Medulla oblongata (tissue), 1 donor: ENCODE measurements at regions not wholly inside any gene's neighbourhood (a gene's known extent, or its start where the extent isn't known, plus 50 kb on each side); places are given as distances from the start of the nearest gene placed in this dataset.

Experiments
- DNase-seq: peaks from one replicate; pipeline ENCODE4 v3.0.0-alpha.2; 2015; ENCODE audit errors: extremely low spot score

DNA sequence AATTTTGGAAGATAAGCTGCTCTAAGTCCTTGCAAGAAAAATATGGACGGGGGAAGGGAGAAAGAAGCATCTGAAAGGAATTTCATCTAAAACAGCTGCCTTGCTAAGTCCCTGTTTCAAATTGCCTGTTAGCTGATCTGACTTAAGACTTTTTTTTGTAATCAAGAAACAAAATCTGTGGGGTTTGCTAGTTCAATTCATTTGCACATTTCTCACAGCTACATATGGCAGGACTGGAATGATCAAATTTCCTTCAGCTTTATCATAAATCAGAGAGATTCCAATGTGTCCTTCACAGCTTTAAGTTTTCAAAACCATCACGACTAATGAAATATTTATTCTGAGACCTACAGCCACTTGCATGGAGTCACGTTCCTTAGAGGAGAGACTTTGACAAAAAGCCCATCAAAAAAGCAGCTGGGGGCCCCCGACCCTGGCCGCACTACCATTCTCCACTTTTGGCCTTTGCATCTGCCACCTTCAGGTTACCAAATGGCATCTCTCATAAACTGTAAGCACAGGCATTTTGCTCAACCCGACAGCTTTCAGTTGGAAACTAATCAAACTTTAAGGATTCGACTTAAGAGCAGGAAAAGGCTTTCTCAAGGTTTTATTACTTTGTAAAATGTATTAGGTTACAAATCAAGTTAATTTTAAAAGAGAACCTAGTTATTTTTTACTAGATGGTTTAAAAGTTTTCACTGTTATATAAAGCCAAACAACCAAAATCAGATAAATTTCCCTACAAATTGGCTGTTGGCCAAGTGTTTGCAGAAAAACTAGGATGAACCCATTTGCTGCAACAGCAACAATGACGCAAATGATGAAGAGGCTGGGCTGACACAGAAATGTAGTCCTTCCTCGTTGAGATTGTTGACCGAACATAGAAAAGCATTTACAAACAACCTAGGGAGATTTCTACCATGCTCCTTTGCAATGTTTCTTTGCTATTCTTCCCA lies 100.4 kb upstream of the RND3 start:
- DNase-seq: no peak

DNA sequence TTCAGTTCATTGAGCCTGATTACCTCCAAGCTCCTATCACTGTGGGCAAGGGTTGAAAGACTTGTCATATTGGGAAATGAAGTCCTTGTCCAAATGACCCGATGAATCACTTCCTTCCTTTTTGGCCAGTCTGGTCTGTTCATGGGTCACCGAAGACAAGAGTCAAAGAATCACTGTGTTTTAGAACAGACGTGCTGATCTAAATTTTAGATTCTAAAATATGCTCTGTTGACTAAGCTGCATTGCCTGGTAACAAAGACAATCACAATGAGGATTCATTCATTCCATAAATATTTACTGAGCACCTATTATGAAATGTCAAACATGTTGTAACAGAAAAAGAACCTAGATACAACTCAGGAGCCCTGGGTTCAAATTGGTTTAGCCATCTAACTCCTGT lies 99.4 kb upstream of the RND3 start:
- DNase-seq: no peak

DNA sequence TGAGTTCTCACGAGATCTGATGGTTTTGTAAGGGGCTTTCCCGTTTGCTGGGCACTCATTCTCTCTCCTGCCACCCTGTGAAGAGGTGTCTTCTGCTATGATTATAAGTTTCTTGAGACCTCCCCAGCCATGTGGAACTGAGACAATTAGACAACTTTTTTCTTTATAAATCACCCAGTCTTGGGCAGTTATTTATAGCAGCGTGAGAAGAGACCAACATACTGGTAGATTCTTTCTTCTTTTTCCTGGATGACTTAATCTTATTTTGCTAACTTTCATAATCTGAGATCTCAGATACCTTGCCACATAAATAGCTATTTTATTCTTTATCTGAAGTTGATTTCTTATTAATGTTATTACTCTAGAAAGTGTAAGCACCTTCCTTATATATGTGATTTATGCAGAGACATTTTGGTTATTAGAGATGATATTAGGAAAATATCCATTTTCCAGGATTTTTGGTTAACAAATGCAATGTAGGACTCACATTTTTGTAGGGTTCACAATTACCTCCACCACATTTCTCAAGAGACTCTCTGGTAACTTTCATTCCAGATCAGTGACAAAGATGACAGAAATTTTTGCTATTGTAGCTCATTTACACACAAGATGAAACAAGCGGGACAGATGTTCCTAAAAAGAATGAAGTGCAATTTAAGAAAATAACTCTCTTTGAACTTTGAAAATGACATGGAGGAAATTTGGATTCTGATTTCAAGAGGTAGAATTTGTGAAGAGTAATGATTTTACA lies 97.9 kb upstream of the RND3 start:
- DNase-seq: no peak

DNA sequence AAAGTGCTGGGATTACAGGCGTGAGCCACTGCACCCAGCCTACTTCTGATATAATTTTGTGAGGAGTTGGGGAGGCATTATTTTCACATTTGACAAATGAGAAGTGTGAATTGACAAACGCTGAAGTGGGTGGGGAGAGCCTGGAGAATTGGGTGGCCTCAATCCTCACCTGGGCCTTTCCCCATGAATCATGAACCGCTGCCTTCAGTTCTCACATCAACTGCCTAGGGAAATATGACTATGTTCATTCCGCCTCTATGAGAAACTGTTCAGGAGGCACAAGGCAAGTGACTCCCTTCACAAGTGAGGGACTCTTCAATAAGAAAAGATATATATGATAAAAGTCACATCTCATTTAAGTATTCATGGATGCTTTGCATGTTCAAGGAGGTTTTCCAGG lies 96.6 kb upstream of the RND3 start:
- DNase-seq: no peak

DNA sequence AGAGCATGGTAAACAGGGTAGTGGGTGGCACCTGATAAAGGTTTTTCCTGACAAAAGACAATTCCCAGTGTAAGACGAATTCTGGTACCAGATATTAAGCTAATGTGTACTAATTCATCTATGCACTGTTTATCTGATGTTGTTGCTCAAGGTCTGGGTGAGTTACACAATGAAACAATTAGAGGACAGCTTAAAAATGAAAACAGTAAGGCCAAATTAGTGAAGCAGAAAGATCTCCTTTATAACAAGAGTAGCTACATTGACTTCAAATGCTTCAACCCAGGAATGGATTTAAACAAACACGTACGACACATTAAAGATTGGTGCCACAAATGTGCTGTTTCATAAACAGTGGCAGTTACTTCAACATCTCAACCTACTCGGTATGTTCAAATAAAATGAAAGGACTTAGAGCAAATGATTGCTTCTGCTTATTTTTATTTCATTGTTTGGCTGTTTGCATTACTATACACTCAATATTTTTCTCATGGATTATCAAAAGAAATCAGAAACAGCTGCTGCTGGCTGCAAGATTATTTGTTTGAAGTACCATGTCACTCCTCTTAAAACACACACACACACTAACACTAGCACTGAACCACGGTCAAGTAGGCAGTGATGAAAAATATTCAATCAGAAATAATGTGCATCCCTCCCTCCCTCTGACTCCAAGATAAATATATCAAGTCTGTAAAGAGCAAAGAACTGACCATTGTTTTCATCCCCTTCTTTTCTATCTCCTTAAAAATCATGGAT lies 94.4 kb upstream of the RND3 start:
- no peak for DNase-seq

DNA sequence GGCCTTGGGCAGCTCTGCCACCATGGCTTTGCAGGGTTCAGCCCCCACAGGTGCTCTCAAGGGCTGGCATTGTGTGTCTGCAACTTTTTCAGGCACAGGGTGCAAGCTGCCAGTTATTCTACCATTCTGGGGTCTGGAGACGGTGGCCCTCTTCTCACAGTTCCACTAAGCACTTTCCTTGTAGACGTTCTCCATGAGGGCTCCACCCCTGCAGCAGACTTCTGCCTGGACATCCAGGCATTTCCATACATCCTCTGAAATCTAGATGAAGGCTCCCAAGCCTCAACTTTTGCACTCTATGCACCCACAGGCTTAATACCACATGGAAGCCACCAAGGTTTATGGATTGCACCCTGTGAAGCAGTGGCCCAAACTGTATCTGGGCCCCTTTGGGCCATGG lies 91.0 kb upstream of the RND3 start:
- DNase-seq: no peak

DNA sequence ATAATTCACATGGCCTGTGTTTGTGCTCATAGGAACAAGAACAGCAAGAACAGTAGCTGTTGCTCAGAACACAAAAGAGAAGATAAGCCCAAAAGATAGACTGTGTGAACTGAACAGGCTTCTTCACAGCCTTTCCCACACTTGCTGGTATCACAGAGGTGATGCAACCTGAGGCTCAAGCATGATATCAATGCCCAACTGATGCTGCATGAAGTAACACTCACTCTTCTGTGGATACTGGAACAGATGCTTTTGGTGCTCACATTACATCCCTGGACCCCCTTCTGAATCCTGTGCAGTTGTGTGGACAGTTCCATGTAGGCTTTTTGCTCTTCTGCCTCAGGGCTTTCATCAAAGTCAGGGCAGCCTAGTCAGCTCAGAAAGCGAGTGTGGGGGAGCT lies 88.4 kb upstream of the RND3 start:
- no peak for DNase-seq

DNA sequence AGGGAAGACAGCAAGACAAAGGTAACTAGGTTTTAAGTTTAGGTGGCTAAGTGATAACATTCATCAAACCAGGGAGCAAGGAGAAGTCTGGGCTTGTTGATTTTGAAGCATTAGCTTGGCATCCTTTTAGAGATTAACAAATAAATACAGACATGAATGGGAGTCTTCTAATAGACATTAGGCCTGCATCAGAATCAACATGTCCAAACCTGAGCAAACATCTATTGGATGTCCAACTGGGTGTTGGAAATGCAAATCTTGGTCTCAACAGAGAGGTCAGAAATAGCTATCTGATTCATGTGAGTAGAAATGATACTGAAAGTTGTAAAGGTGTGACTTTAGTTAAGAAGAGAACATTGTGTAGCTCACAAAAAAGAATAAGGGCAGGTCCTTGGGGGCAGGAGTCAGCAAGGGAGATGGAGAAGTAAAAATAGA lies 85.5 kb upstream of the RND3 start:
- no peak for DNase-seq

DNA sequence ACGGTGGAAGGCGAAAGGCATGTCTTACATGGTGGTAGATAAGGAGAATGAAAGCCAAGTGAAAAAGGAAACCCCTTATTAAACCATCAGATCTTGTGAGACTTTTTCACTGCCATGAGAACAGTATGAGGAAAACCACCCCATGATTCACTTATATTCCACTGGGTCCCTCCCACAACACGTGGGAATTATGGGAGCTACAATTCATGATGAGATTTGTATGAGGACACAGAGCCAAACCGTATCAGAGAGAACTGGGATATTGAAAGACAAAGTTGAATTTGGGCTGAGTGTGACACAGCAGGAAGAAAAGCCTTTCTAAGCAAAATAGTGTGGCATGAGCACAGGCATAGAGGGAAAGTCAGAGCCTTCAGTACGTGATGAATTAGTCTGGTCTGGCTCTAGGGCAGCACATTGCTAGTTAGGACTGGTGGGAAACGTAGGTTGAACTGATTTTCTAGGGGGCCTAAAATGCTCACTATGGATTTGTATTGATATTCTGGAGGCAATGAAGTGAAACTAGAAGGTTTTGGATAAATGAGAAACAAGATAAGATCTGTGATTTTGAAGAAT lies 84.8 kb upstream of the RND3 start:
- DNase-seq: no peak

DNA sequence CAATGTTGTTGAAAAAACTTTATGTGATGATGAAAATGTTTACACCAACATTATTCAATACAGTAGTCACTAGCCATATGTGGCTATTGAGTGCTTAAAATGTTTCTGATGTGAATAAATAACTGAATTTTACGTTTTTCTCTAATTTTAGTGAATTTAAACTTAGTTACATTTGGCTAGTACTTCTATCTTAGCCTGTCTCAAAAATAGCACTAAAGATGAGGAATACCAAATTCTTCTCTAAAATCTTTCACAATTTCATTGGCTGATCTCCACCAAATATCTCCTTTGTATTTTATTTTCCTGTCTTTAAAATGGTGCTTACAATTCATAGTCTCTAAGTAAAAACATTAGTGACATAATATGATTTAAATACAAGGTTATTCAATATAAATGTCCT lies 83.7 kb upstream of the RND3 start:
- no peak for DNase-seq

DNA sequence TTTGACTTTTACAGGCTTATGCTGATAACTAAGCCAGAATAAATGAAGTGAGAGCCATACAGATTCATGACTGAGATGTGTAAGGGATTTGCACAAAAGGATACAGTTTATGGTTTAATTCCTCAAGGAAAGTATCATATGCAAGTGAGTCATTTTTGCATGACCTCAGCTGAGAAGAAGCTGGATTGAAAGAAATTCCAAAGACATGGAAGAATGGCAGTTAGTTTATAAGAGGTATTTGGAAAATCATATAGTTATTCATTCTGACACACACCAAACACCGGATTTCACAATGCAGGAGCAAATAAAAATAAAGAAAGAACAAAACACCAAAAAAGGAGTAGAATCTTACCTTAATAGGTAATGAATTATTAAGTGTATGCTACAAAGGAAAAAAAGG lies 83.2 kb upstream of the RND3 start:
- DNase-seq: no peak

DNA sequence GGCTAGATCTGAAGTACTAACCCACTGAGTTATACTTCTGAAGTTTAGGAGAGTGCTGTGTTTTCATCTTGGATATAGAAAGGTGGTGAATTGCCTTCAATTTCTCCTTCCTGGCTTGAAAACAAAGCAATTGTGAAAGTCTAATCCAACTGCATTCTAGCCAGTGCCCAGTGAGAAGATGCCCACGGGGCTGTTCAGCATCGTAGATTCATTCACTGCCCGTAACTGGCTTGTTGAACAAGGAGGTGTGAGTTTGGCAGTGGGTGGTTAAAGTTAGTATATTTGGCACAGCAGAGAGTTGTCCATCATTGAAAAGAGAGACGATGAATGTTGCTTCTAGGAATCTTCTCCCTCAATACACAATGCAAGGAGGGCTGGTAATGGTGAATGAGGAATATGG lies 82.3 kb upstream of the RND3 start:
- no peak for DNase-seq

DNA sequence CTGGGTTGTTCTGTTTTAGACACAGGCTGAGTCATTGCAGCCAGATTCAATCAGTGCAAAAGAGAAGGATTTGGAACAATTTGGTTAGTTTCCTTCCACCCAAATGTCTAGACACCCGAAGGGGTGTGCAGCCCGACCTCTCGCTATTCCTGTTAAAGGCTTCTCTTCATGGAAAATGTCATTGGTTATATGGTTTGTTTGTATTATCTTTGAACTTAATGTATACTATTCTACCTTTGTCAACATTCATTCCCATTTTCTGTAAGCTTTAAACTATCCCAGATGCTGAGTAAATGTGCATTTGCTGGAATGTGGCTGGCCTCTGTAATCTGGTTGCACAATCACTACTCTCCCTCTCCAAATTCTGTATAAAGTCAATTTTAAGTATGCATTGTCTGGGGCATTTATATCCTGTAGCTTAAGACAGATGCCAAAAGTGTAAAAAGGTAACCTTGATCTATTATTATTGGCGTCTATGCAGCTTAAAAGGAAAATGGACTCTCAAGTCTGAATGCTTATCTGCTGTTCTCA lies 80.4 kb upstream of the RND3 start:
- no peak for DNase-seq

DNA sequence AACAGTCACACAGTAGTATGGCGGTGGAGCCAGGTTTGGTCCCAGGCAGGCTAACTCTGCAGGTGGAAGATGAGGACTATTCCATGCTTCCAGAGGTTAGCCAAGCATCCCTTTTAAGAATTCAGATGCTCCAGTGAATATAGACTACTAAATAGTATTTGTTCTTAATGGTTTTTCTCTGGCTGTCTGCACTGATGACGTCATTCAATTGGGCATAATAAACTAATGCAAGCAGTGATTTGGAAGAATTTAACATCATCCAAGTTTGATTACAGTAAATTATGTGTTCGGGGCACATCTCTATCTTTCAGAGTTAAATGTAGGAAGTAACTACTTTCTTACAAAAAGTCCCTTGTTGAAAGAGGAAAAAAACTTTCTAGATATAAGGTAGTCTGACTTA lies 78.8 kb upstream of the RND3 start:
- no peak for DNase-seq

DNA sequence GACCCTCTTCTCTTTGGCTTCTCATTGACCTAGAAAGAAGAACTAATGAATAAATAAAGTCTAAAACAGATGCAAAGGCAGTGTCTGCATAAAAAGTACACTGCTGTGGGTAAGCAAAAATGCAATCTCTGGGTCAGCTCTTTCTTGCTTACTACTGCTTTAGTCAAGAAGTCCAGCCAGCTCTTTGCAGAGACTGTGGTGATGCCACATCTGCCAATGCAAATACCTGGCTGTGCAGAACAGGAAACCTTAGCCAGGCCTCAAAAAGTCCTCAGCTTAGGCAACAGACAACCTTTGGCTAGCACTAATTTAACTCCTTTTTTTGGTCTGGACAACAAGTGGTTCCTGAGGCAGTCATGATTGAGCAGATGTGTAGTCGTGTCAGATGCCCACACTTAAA lies 73.6 kb upstream of the RND3 start:
- DNase-seq: no peak

DNA sequence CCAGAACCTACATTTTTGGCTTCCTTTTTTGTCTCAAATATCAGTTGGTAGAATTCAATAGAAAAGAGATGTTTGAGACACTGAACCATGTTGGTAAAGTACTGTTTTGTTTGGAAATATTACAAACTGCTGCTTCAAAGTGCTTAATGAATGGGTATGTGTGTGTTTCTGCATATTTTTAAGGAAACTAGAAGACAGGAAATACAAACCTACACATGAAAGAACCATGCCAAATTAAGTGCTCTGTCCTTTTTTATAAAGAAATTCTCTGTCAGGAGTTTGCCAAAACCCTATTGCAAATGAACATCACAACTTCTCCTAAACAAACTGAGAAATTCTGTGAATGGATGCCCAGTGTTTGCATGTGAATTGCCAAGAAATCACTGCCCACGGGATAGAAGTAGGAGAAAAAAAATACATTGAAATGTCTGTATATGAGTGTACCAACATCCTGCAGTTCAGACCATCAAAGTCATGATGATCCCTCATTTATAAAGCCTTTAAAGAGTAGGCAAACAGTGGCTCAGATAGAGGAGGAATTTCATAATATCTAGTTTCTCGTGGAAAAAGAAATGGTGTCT lies 69.6 kb upstream of the RND3 start:
- no peak for DNase-seq

DNA sequence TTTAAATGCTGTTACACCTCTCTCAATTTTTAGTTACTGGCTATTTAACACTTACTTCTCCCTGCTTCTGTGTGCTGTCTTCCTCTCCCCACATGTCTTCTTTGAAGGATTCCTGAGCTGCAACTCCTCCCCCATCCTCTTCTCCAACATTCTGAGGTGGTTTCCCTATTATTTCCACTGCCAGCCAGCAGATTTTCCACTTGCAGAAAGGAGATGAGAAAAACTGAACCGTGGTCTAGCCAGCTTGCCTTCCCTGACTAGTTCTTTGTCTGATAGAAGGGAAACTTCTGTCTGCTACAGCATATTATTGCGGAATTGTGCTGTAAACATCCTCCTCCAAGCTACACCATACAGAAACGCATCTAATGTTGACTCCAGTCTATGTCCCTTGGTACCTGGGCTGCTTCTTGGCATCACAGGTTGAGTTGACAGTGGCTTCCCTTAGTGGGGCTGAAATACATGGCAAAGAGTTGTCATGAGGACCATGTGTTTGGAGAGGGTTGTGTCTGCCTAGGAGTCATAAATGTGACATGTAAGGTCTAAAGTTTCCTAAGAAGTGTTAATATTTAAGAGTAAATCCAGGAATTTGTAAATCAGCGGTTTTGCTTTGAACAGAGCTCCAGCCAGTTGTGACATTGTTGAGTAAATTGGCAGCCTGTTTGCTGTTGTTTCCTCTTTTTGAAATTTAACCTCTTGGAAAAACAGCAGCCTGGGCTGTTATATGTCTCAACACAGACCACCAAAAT lies 68.3 kb upstream of the RND3 start:
- DNase-seq: no peak

DNA sequence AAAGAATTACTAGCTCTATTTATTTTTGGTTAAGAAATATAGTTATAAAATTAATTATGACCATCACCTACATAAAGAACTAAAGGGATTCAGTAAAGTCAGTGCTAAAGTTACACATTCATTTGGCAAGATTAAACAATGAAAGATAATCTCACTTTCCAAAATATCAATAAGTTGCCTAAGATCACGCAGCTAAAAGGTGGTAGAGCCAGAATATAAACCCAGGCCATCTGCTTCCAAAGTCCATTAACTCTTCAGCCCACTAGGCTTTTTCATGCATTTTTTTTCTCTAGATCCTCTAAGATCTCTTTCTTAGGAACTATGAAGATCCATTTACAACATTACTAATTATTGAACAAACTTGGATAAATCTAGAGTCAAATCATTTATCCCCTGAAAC lies 66.6 kb upstream of the RND3 start:
- no peak for DNase-seq

DNA sequence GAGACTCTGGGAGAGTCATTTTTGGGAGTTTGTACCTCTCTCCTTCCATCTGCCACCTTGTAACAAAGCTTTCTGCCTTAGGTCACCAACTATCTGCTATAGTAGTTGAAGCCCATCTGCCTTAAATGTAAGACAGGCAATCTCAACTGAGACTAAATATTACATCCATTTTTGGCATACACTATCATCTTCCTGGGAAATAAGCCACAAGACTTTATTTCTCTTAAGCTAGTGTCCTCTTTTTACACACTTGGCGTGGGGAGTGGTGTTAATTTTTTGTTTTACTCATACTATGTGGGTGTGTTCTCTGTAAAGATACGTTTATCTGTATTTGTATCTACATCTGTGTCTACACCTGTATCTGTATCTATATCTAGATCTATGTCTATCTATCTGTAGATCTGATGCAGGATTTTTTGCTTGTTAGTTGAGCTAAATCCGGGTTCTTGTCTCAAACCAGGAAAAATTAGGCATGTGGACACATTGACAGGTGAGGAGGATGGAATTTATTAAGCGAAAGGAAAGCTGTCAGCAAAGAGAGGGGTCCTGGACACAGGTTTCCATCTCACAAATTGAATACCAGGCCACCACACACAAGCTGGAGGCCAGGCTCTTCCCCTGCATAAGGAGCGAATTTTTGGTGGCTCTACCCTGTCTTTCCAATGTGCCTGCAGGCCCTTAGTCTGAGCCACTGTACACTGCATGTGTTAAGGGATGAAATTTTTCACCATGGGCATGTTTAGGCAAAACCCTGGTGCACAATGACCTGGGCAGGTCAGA lies 64.8 kb upstream of the RND3 start:
- no peak for DNase-seq

DNA sequence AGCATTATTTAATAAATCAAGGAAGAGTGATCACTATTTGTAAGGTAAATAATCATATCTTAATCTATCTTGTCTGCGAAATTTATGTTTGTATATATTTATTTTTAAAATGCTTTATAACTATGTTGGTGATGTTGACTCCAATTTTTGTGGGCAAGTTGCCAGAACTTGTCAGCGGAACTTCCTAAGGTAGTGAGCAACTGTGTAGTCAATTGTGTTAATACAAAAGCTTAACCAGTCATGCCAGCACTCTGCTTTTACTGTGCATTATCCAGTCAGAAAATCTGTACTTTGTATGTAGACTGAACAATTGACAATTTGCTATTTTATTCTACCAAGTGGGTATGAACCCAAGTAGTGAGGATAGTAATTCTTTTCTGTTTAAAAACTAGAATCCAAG lies 61.9 kb upstream of the RND3 start:
- no peak for DNase-seq
